Esophagus squamous epithelium (tissue), 5 donors: ENCODE measurements at regions not wholly inside any gene's neighbourhood (a gene's known extent, or its start where the extent isn't known, plus 50 kb on each side); places are given as distances from the start of the nearest gene placed in this dataset.

Experiments
- DNase-seq: peaks from one replicate; lab custom pipeline; 2025; lab: John Stamatoyannopoulos, UW
- H3K27ac ChIP-seq, 4 donors: fragments of 200-600 bp; sonication (generic); one replicate each; pipeline ENCODE4 v1.5.1; 2016 to 2019; ENCODE audit warnings: mild to moderate bottlenecking in 1 of 4
- H3K27me3 ChIP-seq, 4 donors: fragments of 200-600 bp; sonication (generic); 1 replicate in 3 of 4; 2 replicates in 1 of 4; pipeline versions ENCODE4 v1.5.1 to v1.6.0; 2017 to 2021; ENCODE audit warnings: antibody characterized with exemption in 1 of 4
- H3K36me3 ChIP-seq, 3 donors: fragments of 200-600 bp; sonication (generic); one replicate each; pipeline ENCODE4 v1.5.1; 2016 to 2019
- H3K4me1 ChIP-seq, 3 donors: fragments of 200-600 bp; sonication (generic); one replicate each; pipeline ENCODE4 v1.5.1; 2017 to 2019
- H3K4me3 ChIP-seq, 4 donors: fragments of 200-600 bp; sonication (generic); 1 replicate in 3 of 4; 2 replicates in 1 of 4; pipeline ENCODE4 v1.5.1; 2016 to 2019; ENCODE audit warnings: mild to moderate bottlenecking in 2 of 4, moderate library complexity in 1 of 4
- H3K9me3 ChIP-seq, 3 donors: fragments of 200-600 bp; sonication (generic); one replicate each; pipeline ENCODE4 v1.5.1; 2016 to 2019
- CTCF ChIP-seq, 6 experiments: fragments of 450-650 bp in 4 of 6; fragments of 200-600 bp in 2 of 6; sonication (generic) in 2 of 6; IDR thresholded peaks; one replicate each; pipeline ENCODE4 v1.5.1; 2016 to 2019; ENCODE audit warnings: antibody characterized with exemption in 6 of 6, mild to moderate bottlenecking in 4 of 6, moderate library complexity in 4 of 6
- POLR2A ChIP-seq, 4 donors: fragments of 450-650 bp; IDR thresholded peaks; one replicate each; pipeline ENCODE4 v1.6.1; 2017; ENCODE audit warnings: antibody characterized with exemption in 4 of 4, mild to moderate bottlenecking in 4 of 4, moderate library complexity in 3 of 4
- WGBS, 2 donors: methylation state at CpG; one replicate each; pipeline ENCODE4 v1.1.5; 2018; 5-methylcytosine and 5-hydroxymethylcytosine counted together
- intact Hi-C: fragments of 100-400 bp; cut with DNase I; formaldehyde crosslinking; loops from one replicate; pipeline ENCODE4 v1.15.0; 2022
- donor health status: DM: yes; HTN: yes; CAD: no.

- Histone ChIP-seq H3K36me3 (no peaks in the 10 kb centered on the region), H3K4me3 (no peak overlapping the region), H3K27ac (no peak overlapping the region), H3K4me1 (no peaks in the 10 kb centered on the region), H3K27me3 (no peaks in the 10 kb centered on the region), H3K9me3 (no peaks in the 10 kb centered on the region)
- no peak for DNase-seq
- intact Hi-C loops = no loop called here
- no peak for TF ChIP-seq POLR2A (IDR thresholded peaks at IDR 0.05)
- TF ChIP-seq CTCF (IDR thresholded peaks at IDR 0.05) = no peak
Measured at GRCh38 chrX:148159796-148160195, 178.7 kb downstream of the FMR1NB start.

DNA sequence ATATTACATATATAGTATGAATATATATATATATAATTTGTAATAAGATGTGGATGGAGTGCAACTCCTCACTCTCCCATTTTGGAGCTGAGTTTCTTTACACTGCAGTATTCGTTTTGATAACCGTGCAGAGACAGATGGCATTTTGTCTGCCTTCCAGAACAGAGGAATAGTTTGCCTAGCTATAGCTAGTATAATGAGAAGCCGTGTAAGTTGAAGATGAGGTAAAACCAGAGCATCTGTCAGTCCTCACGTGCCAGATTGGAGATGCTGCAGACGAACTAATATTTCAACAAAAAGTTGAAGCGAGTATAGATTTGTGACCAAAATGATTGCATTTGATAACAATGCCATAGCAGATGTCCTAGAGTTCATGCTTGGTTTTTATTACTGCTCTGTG, 180.6 kb downstream of the FMR1NB start:
- intact Hi-C loops = no loop called here

DNA sequence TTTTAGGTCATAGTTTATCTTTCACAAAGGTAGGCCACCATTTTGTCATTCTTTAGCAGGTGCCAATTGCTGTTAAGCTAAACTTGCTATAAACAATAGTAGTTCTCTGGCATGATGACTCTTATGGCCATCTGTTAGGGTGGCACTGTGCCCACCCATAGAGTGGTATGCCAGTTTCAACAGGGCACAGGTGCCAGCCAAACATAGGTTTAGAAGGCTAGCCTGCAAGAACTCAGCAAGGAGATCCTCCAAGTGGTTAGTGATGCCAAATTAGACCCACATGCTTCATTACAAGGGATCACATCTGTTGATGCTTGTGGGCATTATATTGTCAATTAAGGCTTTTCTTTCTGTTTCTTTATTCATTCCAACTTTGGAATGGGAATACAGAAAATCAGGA, 204.5 kb downstream of the FMR1NB start:
- Histone ChIP-seq H3K36me3 (no peaks in the 10 kb centered on the region), H3K4me1 (no peaks in the 10 kb centered on the region), H3K9me3 (no peaks in the 10 kb centered on the region), H3K27me3 (no peaks in the 10 kb centered on the region), H3K27ac (no peak overlapping the region), H3K4me3 (no peak overlapping the region)
- no peak for TF ChIP-seq CTCF (IDR thresholded peaks at IDR 0.05)
- TF ChIP-seq POLR2A (IDR thresholded peaks at IDR 0.05) = no peak
- no peak for DNase-seq
- intact Hi-C loops = no loop called here

More for the DNA sequence above, 180.6 kb downstream of the FMR1NB start:
- Histone ChIP-seq H3K27ac (no peak overlapping the region), H3K4me1 (no peaks in the 10 kb centered on the region), H3K27me3 (no peaks in the 10 kb centered on the region), H3K4me3 (no peak overlapping the region), H3K9me3 (no peaks in the 10 kb centered on the region), H3K36me3 (no peaks in the 10 kb centered on the region)
- TF ChIP-seq CTCF (IDR thresholded peaks at IDR 0.05) (no peak), POLR2A (IDR thresholded peaks at IDR 0.05) (no peak)
- no peak for DNase-seq
- 61 to 67% methylated on average over 6 of the region's 6 CpGs for WGBS, 2 donors

DNA sequence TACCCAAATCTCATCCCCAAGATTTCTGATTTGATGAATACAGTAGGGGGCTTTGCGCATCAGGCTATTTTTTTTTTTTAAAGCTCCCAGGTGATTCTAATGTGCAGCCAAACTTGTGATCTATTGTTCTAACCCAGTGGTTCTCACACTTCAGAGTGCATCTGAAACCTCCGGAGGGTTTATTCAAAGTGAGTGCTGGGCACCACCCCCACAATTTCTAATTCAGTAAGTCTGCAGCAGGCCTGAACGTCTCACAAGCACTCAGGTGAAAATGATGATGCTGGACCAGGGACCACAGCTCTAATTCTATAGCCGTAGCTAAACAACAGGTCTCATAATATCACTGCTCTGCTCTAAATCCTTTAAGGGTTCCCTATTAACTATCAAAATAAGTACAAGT, 211.4 kb downstream of the FMR1NB start:
- Histone ChIP-seq H3K4me3 (no peak overlapping the region), H3K36me3 (no peaks in the 10 kb centered on the region), H3K9me3 (no peaks in the 10 kb centered on the region), H3K27me3 (no peaks in the 10 kb centered on the region), H3K27ac (no peak overlapping the region), H3K4me1 (no peaks in the 10 kb centered on the region)
- no peak for DNase-seq
- WGBS, 2 donors = 58 to 68% methylated on average over 4 of the region's 4 CpGs
- TF ChIP-seq POLR2A (IDR thresholded peaks at IDR 0.05) (no peak), CTCF (IDR thresholded peaks at IDR 0.05) (no peak)
- intact Hi-C loops = no loop called here

DNA sequence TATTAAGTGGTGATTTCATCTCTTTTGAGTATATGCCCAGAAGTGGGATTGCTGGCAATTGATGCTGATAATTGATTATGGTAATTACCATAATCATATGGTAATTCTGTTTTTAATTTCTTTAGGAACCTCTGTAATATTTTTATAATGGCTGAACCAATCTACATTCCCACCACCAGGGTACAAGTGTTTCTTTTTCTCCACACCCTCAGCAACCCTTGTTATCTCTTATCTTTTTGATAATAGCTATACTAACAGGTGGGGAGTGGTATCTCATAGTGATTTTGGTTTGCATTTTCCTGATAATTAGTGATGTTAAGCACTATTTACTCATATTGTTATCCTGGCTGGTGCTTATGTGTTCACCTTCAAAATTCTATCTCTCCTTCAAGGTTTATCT, 212.6 kb downstream of the FMR1NB start:
- Histone ChIP-seq H3K9me3 (no peaks in the 10 kb centered on the region), H3K4me1 (no peaks in the 10 kb centered on the region), H3K27me3 (no peaks in the 10 kb centered on the region), H3K4me3 (no peak overlapping the region), H3K27ac (no peak overlapping the region), H3K36me3 (no peaks in the 10 kb centered on the region)
- TF ChIP-seq CTCF (IDR thresholded peaks at IDR 0.05) (no peak), POLR2A (IDR thresholded peaks at IDR 0.05) (no peak)
- DNase-seq = no peak
- intact Hi-C loops = no loop called here
